GM21367 (cell line): ENCODE measurements at regions not wholly inside any gene's neighbourhood (a gene's known extent, or its start where the extent isn't known, plus 50 kb on each side); places are given as distances from the start of the nearest gene placed in this dataset.

ENCODE experiments used
- ATAC-seq: cut with Tn5 transposase; IDR thresholded peaks from one replicate; pipeline ENCODE4 v1.9.1; 2021; ENCODE audit not compliant: unreplicated experiment

GRCh38 chr2:120599072-120599471, 136.6 kb upstream of the GLI2 start:
- no peak for ATAC-seq

GRCh38 chr2:120599656-120600055, 136.0 kb upstream of the GLI2 start:
- no peak for ATAC-seq

- no peak for ATAC-seq
Measured at GRCh38 chr2:120600335-120600734, 135.3 kb upstream of the GLI2 start.

- ATAC-seq, result no peak
Measured at GRCh38 chr2:120600786-120601185, 134.9 kb upstream of the GLI2 start.

GRCh38 chr2:120601566-120601965, 134.1 kb upstream of the GLI2 start:
- ATAC-seq, result no peak

GRCh38 chr2:120602251-120602650, 133.4 kb upstream of the GLI2 start:
- no peak for ATAC-seq

GRCh38 chr2:120604767-120605166, 130.9 kb upstream of the GLI2 start:
- no peak for ATAC-seq

- no peak for ATAC-seq
Measured at GRCh38 chr2:120605231-120605935, 130.3 kb upstream of the GLI2 start.

GRCh38 chr2:120606280-120606679, 129.4 kb upstream of the GLI2 start:
- no peak for ATAC-seq

GRCh38 chr2:120606931-120607330, 128.7 kb upstream of the GLI2 start:
- ATAC-seq, result no peak

GRCh38 chr2:120607506-120607905, 128.2 kb upstream of the GLI2 start:
- ATAC-seq, result no peak

GRCh38 chr2:120607996-120608395, 127.7 kb upstream of the GLI2 start:
- no peak for ATAC-seq

- ATAC-seq, result no peak
Measured at GRCh38 chr2:120609826-120610395, 125.8 kb upstream of the GLI2 start.

- no peak for ATAC-seq
Measured at GRCh38 chr2:120611016-120611415, 124.7 kb upstream of the GLI2 start.

- no peak for ATAC-seq
Measured at GRCh38 chr2:120611961-120612360, 123.7 kb upstream of the GLI2 start.

GRCh38 chr2:120612471-120612870, 123.2 kb upstream of the GLI2 start:
- no peak for ATAC-seq

- ATAC-seq, result no peak
Measured at GRCh38 chr2:120612931-120613330, 122.7 kb upstream of the GLI2 start.

GRCh38 chr2:120613742-120614571, 121.7 kb upstream of the GLI2 start:
- ATAC-seq, result no peak

- ATAC-seq, result no peak
Measured at GRCh38 chr2:120614901-120615300, 120.8 kb upstream of the GLI2 start.

GRCh38 chr2:120616261-120616660, 119.4 kb upstream of the GLI2 start:
- ATAC-seq, result no peak

- ATAC-seq, result no peak
Measured at GRCh38 chr2:120617055-120617454, 118.6 kb upstream of the GLI2 start.

- no peak for ATAC-seq
Measured at GRCh38 chr2:120618830-120619229, 116.8 kb upstream of the GLI2 start.
